ENCODE measurements at regions not wholly inside any gene's neighbourhood (a gene's known extent, or its start where the extent isn't known, plus 50 kb on each side); places are given as distances from the start of the nearest gene placed in this dataset.

DNA sequence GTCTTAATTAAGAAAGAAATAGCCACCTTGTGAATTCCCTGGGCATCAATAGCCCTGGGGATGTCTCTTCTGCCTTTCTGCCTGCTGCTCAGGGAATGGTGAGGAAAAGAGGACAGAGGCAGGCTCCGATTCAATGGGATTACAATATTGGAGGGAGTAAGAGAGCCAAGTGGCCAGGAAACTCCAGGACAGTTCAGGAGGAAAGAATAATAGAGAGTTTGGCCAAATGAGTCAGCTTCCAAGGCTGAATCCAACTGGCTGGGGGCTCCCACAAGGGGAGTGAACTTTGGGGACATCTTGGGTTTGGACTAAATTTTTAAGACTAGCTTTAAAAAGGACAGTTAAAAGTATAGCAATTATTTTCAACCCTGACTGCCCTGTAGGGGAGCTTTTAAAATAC lies 235.8 kb upstream of the ASIC2 start:
- H3K27ac ChIP-seq (ENCODE audit: low read depth in 1 of 2, low read length in 1 of 2): no peak overlapping the region
- no peaks in the 10 kb centered on the region for H3K36me3 ChIP-seq (ENCODE audit: control insufficient read depth in 4 of 4, insufficient read depth in 4 of 4, low read length in 4 of 4)
- ATAC-seq (ENCODE audit: insufficient read depth, low FRiP score) (no peak), DNase-seq (no peak)
- H3K9me3 ChIP-seq (ENCODE audit: control insufficient read depth in 4 of 4, insufficient read depth in 3 of 4, low read length in 3 of 4): peaks cover 0 to 7% (median 1%) of the 10 kb centered on the region in 4 donors
- no peak overlapping the region for H3K9ac ChIP-seq (ENCODE audit: insufficient read depth in 1 of 2, low read length in 2 of 2)
- H3K4me1 ChIP-seq (ENCODE audit: control insufficient read depth in 5 of 5, insufficient read depth in 5 of 5, low read length in 5 of 5): no peaks in the 10 kb centered on the region
- 79% methylated on average over 1 of the region's 1 CpG for WGBS, 2 donors
- TF ChIP-seq, protein P1, sequence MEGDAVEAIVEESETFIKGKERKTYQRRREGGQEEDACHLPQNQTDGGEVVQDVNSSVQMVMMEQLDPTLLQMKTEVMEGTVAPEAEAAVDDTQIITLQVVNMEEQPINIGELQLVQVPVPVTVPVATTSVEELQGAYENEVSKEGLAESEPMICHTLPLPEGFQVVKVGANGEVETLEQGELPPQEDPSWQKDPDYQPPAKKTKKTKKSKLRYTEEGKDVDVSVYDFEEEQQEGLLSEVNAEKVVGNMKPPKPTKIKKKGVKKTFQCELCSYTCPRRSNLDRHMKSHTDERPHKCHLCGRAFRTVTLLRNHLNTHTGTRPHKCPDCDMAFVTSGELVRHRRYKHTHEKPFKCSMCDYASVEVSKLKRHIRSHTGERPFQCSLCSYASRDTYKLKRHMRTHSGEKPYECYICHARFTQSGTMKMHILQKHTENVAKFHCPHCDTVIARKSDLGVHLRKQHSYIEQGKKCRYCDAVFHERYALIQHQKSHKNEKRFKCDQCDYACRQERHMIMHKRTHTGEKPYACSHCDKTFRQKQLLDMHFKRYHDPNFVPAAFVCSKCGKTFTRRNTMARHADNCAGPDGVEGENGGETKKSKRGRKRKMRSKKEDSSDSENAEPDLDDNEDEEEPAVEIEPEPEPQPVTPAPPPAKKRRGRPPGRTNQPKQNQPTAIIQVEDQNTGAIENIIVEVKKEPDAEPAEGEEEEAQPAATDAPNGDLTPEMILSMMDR (IDR thresholded peaks at IDR 0.05; ENCODE audit: control extremely low read depth, extremely low read depth): no peak
- no peak overlapping the region for H3K4me3 ChIP-seq
- H3K27me3 ChIP-seq (ENCODE audit: control insufficient read depth in 3 of 3, insufficient read depth in 3 of 3, low read length in 2 of 3): peaks cover 0 to 5% (median 0%) of the 10 kb centered on the region in 3 donors

DNA sequence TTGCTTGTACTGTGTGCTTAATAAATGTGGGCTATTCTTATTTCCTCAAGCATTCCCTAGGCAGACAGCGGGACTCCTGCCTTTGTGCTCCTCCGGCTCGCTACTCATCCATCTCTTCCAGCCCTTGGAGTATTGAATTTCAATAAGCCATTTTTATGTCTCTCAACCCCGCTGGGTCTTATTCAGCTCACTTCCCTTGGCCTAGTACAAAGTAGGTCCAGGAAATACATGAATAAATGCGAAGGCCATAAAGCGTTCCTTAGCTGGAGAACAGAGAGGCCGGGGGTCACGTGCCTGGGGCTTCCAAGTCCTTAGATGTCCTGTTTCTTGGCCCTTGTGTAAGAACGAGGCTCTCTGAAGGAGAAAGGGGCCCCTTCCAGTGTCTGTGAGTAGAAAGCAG lies 236.7 kb upstream of the ASIC2 start:
- DNase-seq: no peak
- H3K4me3 ChIP-seq: no peak overlapping the region
- H3K9ac ChIP-seq (ENCODE audit: insufficient read depth in 1 of 2, low read length in 2 of 2): no peak overlapping the region
- peaks cover 0 to 7% (median 1%) of the 10 kb centered on the region in 4 donors for H3K9me3 ChIP-seq (ENCODE audit: control insufficient read depth in 4 of 4, insufficient read depth in 3 of 4, low read length in 3 of 4)
- 82 to 84% methylated on average over 9 of the region's 9 CpGs for WGBS, 2 donors
- H3K27me3 ChIP-seq (ENCODE audit: control insufficient read depth in 3 of 3, insufficient read depth in 3 of 3, low read length in 2 of 3): peaks cover 0 to 3% (median 0%) of the 10 kb centered on the region in 3 donors
- H3K27ac ChIP-seq (ENCODE audit: low read depth in 1 of 2, low read length in 1 of 2): no peak overlapping the region
- no peak for ATAC-seq (ENCODE audit: insufficient read depth, low FRiP score)
- H3K36me3 ChIP-seq (ENCODE audit: control insufficient read depth in 4 of 4, insufficient read depth in 4 of 4, low read length in 4 of 4): no peaks in the 10 kb centered on the region
- TF ChIP-seq, protein P1 (IDR thresholded peaks at IDR 0.05; ENCODE audit: control extremely low read depth, extremely low read depth): no peak
- H3K4me1 ChIP-seq (ENCODE audit: control insufficient read depth in 5 of 5, insufficient read depth in 5 of 5, low read length in 5 of 5): no peaks in the 10 kb centered on the region

DNA sequence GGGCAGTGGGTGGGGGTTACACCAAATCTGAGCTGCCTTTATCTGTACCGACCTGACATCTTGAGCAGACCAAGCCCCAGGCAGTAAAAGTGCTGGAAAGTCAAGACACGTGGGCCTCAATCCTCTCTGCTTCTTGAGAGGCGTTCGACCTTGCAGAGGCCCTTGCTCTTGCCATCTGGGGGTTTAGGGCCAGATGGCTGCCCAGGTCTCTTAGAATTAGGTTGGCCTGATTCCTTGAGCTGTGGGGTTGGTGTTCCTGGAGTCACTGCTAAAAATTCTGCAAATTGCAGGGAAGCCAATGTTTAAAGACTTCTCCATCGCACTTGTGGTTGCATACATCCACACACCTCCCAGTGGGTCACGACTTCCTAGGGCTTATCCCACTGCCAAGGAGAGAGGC lies 238.2 kb upstream of the ASIC2 start:
- Histone ChIP-seq H3K4me1 (ENCODE audit: control insufficient read depth in 5 of 5, insufficient read depth in 5 of 5, low read length in 5 of 5) (no peaks in the 10 kb centered on the region), H3K4me3 (no peak overlapping the region), H3K27ac (ENCODE audit: low read depth in 1 of 2, low read length in 1 of 2) (no peak overlapping the region), H3K36me3 (ENCODE audit: control insufficient read depth in 4 of 4, insufficient read depth in 4 of 4, low read length in 4 of 4) (no peaks in the 10 kb centered on the region), H3K27me3 (ENCODE audit: control insufficient read depth in 3 of 3, insufficient read depth in 3 of 3, low read length in 2 of 3) (peaks cover 0 to 5% (median 0%) of the 10 kb centered on the region in 3 donors), H3K9ac (ENCODE audit: insufficient read depth in 1 of 2, low read length in 2 of 2) (no peak overlapping the region), H3K9me3 (ENCODE audit: control insufficient read depth in 4 of 4, insufficient read depth in 3 of 4, low read length in 3 of 4) (peaks cover 0 to 7% (median 1%) of the 10 kb centered on the region in 4 donors)
- TF ChIP-seq, protein P1 (IDR thresholded peaks at IDR 0.05; ENCODE audit: control extremely low read depth, extremely low read depth): no peak
- no peak for ATAC-seq (ENCODE audit: insufficient read depth, low FRiP score)
- 86 to 94% methylated on average over 6 of the region's 6 CpGs for WGBS, 2 donors
- no peak for DNase-seq

DNA sequence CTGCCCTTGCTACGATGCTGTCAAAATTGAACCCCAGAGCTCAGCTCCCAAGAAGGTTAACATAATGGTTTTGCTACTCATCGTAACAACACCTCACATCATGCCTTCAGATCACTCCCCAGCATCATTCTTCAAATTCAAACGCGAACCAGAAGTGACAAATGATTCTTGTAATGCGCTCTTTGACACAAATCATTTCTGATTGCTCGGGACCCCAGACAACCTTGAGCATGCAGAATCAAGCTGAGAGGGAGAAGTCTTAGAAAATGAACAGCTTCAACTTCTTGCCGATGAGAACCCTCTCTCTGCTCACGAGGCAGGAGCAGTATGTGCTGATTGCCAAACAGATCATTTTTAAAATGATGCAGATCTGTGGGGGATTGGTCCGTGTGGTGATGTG lies 241.0 kb upstream of the ASIC2 start:
- no peaks in the 10 kb centered on the region for H3K4me1 ChIP-seq (ENCODE audit: control insufficient read depth in 5 of 5, insufficient read depth in 5 of 5, low read length in 5 of 5)
- no peak for DNase-seq
- H3K4me3 ChIP-seq: no peak overlapping the region
- H3K9me3 ChIP-seq (ENCODE audit: control insufficient read depth in 4 of 4, insufficient read depth in 3 of 4, low read length in 3 of 4): peaks cover 0 to 2% (median 0%) of the 10 kb centered on the region in 4 donors
- no peak for ATAC-seq (ENCODE audit: insufficient read depth, low FRiP score)
- TF ChIP-seq, protein P1 (IDR thresholded peaks at IDR 0.05; ENCODE audit: control extremely low read depth, extremely low read depth): no peak
- WGBS, 2 donors: 77 to 83% methylated on average over 9 of the region's 9 CpGs
- no peak overlapping the region for H3K27ac ChIP-seq (ENCODE audit: low read depth in 1 of 2, low read length in 1 of 2)
- no peak overlapping the region for H3K9ac ChIP-seq (ENCODE audit: insufficient read depth in 1 of 2, low read length in 2 of 2)
- peaks cover 0 to 12% (median 3%) of the 10 kb centered on the region in 3 donors for H3K27me3 ChIP-seq (ENCODE audit: control insufficient read depth in 3 of 3, insufficient read depth in 3 of 3, low read length in 2 of 3)
- no peaks in the 10 kb centered on the region for H3K36me3 ChIP-seq (ENCODE audit: control insufficient read depth in 4 of 4, insufficient read depth in 4 of 4, low read length in 4 of 4)

Measured in lung (tissue), 11 donors.